DND-41 (cell line): ENCODE measurements at regions not wholly inside any gene's neighbourhood (a gene's known extent, or its start where the extent isn't known, plus 50 kb on each side); places are given as distances from the start of the nearest gene placed in this dataset.

Source experiments
- CTCF ChIP-seq: IDR thresholded peaks from 2 replicates; pipeline ENCODE4 v1.5.1; 2012; ENCODE audit warnings: borderline replicate concordance, low read length, moderate library complexity, mild to moderate bottlenecking; ENCODE audit not compliant: poor library complexity, severe bottlenecking; ENCODE audit errors: extremely low read depth
- EZH2 ChIP-seq: IDR thresholded peaks from 3 replicates; pipeline ENCODE4 v1.6.1; 2012; ENCODE audit warnings: borderline replicate concordance, low read depth, mild to moderate bottlenecking, moderate library complexity, low read length, inconsistent platforms; ENCODE audit not compliant: severe bottlenecking

DNA sequence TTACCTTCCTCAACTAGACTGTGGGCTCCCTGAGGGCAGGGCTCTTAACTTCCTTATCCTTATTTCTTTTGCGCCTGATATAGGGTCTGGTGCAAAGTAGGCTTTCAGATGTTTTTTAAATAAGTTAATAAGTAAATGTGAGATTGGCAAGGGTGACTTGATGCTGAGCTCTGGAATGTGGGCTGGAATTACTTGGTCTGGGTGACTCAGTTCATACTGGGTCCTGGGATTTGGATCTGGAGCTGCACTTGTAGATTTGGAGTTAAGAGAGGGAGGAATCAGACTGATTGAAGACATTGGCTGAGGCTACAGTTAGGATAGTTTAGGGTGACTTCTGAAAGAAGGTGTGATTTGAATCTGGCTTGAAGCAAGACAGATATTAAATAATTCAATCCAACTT is 190.9 kb downstream of the GIPC2 start:
- no peak for TF ChIP-seq CTCF
- TF ChIP-seq EZH2: no peak
